D721Med (cell line): ENCODE measurements at regions not wholly inside any gene's neighbourhood (a gene's known extent, or its start where the extent isn't known, plus 50 kb on each side); places are given as distances from the start of the nearest gene placed in this dataset.

ENCODE experiments used
- DNase-seq: peaks from one replicate; pipeline ENCODE4 v3.0.0; 2011; ENCODE audit warnings: low spot score; ENCODE audit not compliant: insufficient read length
- FAIRE-seq: peaks from 2 replicates; lab custom pipeline; 2011; peaks lifted over from hg19 to GRCh38; lab: Jason Lieb, UNC
- TF ChIP-seq, protein P1 (sequence below): IDR thresholded peaks from 2 replicates; pipeline ENCODE4 v1.5.1; 2012; ENCODE audit warnings: mild to moderate bottlenecking, control low read depth; ENCODE audit not compliant: insufficient read depth; ENCODE audit errors: missing control alignments

- DNase-seq: no peak
- no peak for FAIRE-seq
- TF ChIP-seq, protein P1, sequence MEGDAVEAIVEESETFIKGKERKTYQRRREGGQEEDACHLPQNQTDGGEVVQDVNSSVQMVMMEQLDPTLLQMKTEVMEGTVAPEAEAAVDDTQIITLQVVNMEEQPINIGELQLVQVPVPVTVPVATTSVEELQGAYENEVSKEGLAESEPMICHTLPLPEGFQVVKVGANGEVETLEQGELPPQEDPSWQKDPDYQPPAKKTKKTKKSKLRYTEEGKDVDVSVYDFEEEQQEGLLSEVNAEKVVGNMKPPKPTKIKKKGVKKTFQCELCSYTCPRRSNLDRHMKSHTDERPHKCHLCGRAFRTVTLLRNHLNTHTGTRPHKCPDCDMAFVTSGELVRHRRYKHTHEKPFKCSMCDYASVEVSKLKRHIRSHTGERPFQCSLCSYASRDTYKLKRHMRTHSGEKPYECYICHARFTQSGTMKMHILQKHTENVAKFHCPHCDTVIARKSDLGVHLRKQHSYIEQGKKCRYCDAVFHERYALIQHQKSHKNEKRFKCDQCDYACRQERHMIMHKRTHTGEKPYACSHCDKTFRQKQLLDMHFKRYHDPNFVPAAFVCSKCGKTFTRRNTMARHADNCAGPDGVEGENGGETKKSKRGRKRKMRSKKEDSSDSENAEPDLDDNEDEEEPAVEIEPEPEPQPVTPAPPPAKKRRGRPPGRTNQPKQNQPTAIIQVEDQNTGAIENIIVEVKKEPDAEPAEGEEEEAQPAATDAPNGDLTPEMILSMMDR: no peak
Measured at GRCh38 chr4:14711259-14711658, 291.0 kb upstream of the CPEB2 start.

- no peak for DNase-seq
- TF ChIP-seq, protein P1: no peak
- FAIRE-seq: no peak
Measured at GRCh38 chr4:14716691-14717090, 285.6 kb upstream of the CPEB2 start.

DNA sequence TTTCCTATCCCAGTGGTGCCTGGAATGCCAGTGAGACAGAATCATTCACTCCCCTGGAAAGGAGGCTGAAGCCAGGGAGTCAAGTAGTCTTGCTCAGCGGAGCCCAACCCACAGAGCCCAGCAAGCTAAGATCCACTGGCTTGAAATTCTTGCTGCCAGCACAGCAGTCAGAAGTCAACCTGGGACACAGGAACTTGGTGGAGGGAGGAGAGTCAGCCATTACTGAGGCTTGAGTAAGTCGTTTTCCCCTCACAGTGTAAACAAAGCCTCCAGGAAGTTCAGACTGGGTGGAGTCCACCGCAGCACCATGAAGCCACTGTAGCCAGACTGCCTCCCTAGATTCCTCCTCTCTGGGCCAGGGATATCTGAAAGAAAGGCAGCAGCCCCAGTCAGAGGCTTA is 283.2 kb upstream of the CPEB2 start:
- FAIRE-seq: no peak
- no peak for DNase-seq
- TF ChIP-seq, protein P1: no peak

DNA sequence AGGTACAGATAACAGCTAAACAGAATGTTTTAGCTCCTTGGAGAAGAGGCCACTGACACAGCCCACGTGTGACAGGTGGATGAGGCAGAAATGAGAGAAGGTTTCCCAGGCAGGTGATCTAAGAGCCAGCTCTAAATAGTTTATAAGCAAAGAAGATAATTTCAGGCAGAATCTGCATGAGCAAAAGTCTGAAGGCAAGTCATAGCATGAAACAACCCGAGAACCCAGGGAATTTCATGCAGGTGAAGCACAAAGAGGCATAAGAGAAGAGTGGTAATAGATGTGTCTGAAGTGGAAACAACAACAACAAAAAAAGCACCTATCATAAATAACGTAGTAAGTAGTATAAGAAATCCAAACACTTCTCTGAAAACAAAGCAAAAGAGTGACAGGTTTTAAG is 275.8 kb upstream of the CPEB2 start:
- TF ChIP-seq, protein P1: no peak
- DNase-seq: no peak
- FAIRE-seq: no peak

DNA sequence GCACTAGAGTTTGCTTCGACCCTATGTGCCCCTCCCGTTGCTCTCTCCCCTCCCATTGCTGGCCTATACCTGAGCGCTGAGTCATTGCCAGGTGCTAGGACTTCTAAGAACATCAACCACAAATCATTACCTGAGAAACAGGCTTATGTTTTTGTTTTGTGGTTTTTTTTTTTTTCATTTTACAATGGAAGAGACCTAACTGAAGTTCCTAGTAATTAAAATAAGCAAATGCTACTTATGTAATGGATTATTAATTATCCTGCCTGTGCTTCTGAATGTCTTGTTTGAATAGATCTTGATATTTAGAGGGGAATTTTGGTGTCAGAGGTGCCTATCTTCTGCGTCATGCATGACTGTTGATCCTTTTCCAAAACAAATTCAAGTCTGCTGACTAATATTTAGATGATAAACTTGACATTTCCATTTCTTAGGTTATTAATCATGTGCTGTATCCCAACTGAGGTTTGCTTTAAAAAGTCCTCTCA is 275.4 kb upstream of the CPEB2 start:
- TF ChIP-seq, protein P1: no peak
- no peak for DNase-seq

DNA sequence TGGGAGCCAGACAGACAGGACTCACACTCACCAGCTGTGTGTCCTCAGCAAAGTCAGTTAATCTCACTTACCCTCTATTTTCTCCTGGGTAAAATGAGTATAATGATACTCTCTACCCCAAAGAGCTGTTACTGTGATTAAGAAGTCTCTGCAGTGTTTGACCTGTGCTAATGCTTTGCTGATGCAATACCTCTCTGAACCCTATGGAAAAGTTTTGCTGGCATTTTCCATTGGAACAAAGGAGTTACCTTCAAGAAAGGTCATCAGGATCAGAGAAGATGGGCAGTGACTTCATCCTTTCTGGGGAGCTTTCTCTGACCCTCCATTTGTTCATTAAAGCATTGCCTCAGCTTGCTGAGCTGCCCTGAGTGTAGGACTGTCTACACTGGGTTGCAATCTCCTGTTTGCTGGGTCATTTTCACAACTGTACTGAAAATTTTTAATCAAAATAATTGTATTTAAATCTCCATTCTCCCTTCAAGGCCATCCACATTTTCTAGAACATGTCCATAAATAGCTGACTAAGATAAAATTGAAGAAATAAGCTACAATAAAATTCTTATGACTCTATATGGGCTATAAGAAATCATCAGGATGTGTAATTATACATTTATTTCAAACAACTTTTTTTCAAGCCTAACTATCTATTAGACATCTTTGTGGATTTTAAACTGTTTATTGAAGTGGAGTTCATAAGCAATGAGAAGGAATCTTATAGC is 272.8 kb upstream of the CPEB2 start:
- FAIRE-seq (no peak), DNase-seq (no peak)
- TF ChIP-seq, protein P1: no peak

More for the DNA sequence above, 275.4 kb upstream of the CPEB2 start:
- FAIRE-seq: no peak

DNA sequence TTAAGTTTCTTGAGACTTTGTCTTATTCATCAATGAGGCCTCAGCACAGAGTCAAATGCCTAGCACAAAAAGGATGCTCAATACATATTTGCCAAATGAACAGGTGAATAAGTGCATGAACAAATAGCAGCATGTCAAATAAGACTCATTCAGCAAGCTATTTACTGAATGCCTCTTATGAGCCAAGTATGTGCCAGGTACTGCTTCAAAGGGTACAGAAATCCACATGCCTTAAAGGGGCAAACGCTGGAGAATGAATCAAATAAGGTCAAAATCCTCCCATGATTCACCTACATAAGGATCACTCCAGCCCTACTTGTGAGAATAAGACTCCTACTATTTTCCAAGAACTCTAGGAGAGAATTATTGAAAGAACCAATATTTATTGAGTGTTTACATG is 260.2 kb upstream of the CPEB2 start:
- FAIRE-seq (no peak), DNase-seq (no peak)
- TF ChIP-seq, protein P1: no peak
